Daoy (cell line): ENCODE measurements at regions not wholly inside any gene's neighbourhood (a gene's known extent, or its start where the extent isn't known, plus 50 kb on each side); places are given as distances from the start of the nearest gene placed in this dataset.

Source experiments
- DNase-seq: peaks from one replicate; pipeline ENCODE4 v3.0.0-alpha.2; 2015; ENCODE audit warnings: low read depth

GRCh38 chr14:89015016-89015415, 190.6 kb downstream of the TTC8 start:
- no peak for DNase-seq

- no peak for DNase-seq
These were observed 193.0 kb downstream of the TTC8 start for GRCh38 chr14:89017417-89017816.

- no peak for DNase-seq
These were observed 197.8 kb downstream of the TTC8 start for GRCh38 chr14:89022274-89022673.

GRCh38 chr14:89024691-89025090, 200.2 kb downstream of the TTC8 start:
- no peak for DNase-seq

- no peak for DNase-seq
These were observed 201.2 kb downstream of the TTC8 start for GRCh38 chr14:89025561-89026236.

GRCh38 chr14:89027097-89027740, 202.8 kb downstream of the TTC8 start:
- peak; percentile 68 for DNase-seq

GRCh38 chr14:89028462-89029134, 204.1 kb downstream of the TTC8 start:
- no peak for DNase-seq

GRCh38 chr14:89029961-89030694, 205.7 kb downstream of the TTC8 start:
- DNase-seq: no peak

- DNase-seq: no peak
These were observed 206.5 kb downstream of the TTC8 start for GRCh38 chr14:89030921-89031320.

- DNase-seq: no peak
These were observed 207.7 kb downstream of the TTC8 start for GRCh38 chr14:89032086-89032649.

- no peak for DNase-seq
These were observed 209.3 kb downstream of the TTC8 start for GRCh38 chr14:89033756-89034155.

- DNase-seq: no peak
These were observed 211.9 kb downstream of the TTC8 start for GRCh38 chr14:89036371-89036770.

GRCh38 chr14:89037065-89037464, 212.6 kb downstream of the TTC8 start:
- no peak for DNase-seq

GRCh38 chr14:89040080-89040459, 215.6 kb downstream of the TTC8 start:
- no peak for DNase-seq

GRCh38 chr14:89040460-89041256, 216.2 kb downstream of the TTC8 start:
- DNase-seq: peak; percentile 94

- peak; percentile 61 for DNase-seq
These were observed 216.8 kb downstream of the TTC8 start for GRCh38 chr14:89041257-89041582.

- DNase-seq: no peak
These were observed 217.6 kb downstream of the TTC8 start for GRCh38 chr14:89042021-89042420.

GRCh38 chr14:89053303-89053702, 228.9 kb downstream of the TTC8 start:
- no peak for DNase-seq

- no peak for DNase-seq
These were observed 231.9 kb downstream of the TTC8 start for GRCh38 chr14:89056394-89056793.

- DNase-seq: no peak
These were observed 234.2 kb downstream of the TTC8 start for GRCh38 chr14:89058697-89059096.

GRCh38 chr14:89060191-89060590, 235.7 kb downstream of the TTC8 start:
- DNase-seq: peak; percentile 11
